ENCODE measurements at regions not wholly inside any gene's neighbourhood (a gene's known extent, or its start where the extent isn't known, plus 50 kb on each side); places are given as distances from the start of the nearest gene placed in this dataset.

DNA sequence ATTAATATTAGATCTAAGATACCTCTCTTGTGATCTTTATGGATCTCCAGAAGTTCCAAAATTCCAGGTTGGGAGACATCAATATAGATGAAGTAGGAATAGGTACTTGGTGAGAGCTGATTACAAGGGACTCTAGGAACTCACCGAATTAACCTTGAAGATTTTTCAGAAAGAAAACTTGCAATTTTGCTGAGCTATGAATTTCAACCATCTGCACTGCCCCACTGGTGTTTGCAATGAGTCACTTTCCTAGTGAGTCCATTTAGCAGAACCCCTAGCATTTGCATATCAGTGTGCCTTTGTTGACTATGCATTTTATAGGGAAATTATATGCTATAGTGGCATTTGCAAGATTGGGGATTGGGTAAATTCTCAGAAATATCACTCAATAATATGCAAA is 122.0 kb downstream of the CTNND1 start:
- Histone ChIP-seq H3K4me3 (ENCODE audit: low read depth, low read length) (no peak overlapping the region), H3K4me1 (ENCODE audit: control insufficient read depth, insufficient read depth, low read length) (no peaks in the 10 kb centered on the region), H3K36me3 (ENCODE audit: control insufficient read depth in 2 of 2, insufficient read depth in 1 of 2, low read length in 2 of 2) (no peaks in the 10 kb centered on the region), H3K9me3 (ENCODE audit: control insufficient read depth, insufficient read depth, low read depth, low read length) (no peaks in the 10 kb centered on the region), H3K27ac (ENCODE audit: extremely low read depth, low read depth, low read length) (no peak overlapping the region)
- TF ChIP-seq WT1 (tag by site-specific recombination; IDR thresholded peaks at IDR 0.05) (no peak), ZNF423 (tag by site-specific recombination; IDR thresholded peaks at IDR 0.05) (no peak), OVOL3 (tag by site-specific recombination; IDR thresholded peaks at IDR 0.05) (no peak)
- ChIA-PET POLR2A (interaction anchor here (0.6 kb wide), 1 partner anchor 39 kb away, joined by 4 read pairs; no protein-coding TSS in a partner anchor), CTCF (interaction anchor here (0.7 kb wide), 1 partner anchor 642 kb away, joined by 3 read pairs; no protein-coding TSS in a partner anchor)

DNA sequence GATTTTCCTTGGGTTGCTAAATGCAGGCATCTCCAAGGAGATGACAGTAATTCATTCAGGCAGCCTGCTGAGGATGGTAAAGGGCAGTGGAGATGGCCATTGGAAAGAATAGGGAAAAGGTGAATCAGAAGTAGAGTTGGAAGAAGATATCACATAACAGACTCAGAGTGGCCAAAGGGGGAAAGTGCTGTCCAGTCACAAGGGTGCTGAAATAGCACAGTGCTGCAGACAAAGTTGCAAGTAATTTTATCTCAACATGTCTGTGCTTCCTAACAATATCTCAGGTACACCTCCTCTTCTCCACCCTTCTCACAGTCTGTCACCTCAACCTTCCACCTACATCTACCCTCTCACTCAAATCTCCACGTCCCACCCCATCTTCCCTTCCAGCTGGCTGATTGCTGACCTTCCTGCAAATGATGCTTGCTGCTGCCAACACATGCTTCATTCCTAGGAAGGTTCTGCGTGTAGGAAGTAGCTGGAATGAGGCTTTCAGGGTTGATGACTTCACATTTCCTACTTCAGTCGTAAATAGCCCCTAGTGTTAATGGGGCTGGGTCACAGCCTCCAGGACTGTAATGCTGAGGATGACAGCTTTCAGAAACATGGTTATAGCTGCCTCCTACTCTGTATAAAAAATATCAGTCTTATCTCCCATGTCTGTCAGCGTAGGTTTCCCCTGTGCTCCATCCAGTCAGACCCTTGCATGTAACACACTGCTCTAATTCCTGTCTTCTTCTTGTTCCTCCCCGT is 123.9 kb downstream of the CTNND1 start:
- CTCF ChIA-PET, result no interaction called here
- H3K36me3 ChIP-seq (ENCODE audit: control insufficient read depth in 2 of 2, insufficient read depth in 1 of 2, low read length in 2 of 2), result no peaks in the 10 kb centered on the region
- no peak overlapping the region for H3K4me3 ChIP-seq (ENCODE audit: low read depth, low read length)
- no peaks in the 10 kb centered on the region for H3K4me1 ChIP-seq (ENCODE audit: control insufficient read depth, insufficient read depth, low read length)
- no peak overlapping the region for H3K27ac ChIP-seq (ENCODE audit: extremely low read depth, low read depth, low read length)
- TF ChIP-seq EGR2 (tag by site-specific recombination; IDR thresholded peaks at IDR 0.05; ENCODE audit: low read depth) (peak; percentile 49; the same call in 1 of the 2 replicates), SCRT1 (tag by site-specific recombination; IDR thresholded peaks at IDR 0.05; ENCODE audit: borderline replicate concordance) (no peak)
- TF ChIP-seq, protein P1, sequence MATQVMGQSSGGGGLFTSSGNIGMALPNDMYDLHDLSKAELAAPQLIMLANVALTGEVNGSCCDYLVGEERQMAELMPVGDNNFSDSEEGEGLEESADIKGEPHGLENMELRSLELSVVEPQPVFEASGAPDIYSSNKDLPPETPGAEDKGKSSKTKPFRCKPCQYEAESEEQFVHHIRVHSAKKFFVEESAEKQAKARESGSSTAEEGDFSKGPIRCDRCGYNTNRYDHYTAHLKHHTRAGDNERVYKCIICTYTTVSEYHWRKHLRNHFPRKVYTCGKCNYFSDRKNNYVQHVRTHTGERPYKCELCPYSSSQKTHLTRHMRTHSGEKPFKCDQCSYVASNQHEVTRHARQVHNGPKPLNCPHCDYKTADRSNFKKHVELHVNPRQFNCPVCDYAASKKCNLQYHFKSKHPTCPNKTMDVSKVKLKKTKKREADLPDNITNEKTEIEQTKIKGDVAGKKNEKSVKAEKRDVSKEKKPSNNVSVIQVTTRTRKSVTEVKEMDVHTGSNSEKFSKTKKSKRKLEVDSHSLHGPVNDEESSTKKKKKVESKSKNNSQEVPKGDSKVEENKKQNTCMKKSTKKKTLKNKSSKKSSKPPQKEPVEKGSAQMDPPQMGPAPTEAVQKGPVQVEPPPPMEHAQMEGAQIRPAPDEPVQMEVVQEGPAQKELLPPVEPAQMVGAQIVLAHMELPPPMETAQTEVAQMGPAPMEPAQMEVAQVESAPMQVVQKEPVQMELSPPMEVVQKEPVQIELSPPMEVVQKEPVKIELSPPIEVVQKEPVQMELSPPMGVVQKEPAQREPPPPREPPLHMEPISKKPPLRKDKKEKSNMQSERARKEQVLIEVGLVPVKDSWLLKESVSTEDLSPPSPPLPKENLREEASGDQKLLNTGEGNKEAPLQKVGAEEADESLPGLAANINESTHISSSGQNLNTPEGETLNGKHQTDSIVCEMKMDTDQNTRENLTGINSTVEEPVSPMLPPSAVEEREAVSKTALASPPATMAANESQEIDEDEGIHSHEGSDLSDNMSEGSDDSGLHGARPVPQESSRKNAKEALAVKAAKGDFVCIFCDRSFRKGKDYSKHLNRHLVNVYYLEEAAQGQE (tag by site-specific recombination; IDR thresholded peaks at IDR 0.05), result peak; percentile 97
- POLR2A ChIA-PET, result no interaction called here
- no peaks in the 10 kb centered on the region for H3K9me3 ChIP-seq (ENCODE audit: control insufficient read depth, insufficient read depth, low read depth, low read length)

DNA sequence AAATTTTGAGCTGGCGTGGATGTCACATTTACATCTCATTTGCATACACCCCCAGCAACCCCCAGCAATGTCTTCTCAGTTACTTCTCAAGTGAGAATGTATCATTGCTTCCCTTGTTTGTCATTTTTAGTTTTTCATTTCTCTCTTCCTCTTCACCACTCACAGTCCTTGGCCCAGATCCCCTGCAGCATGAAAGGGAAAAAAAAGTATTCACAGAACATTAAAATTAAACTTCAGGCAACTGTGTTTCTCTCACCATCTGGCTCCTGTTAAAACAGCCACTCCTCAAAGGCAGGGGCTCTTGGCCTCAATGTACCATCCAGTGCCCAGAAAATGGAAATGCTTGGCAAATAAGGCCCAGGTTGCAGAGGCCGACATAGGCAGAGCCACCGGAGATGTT is 126.8 kb downstream of the CTNND1 start:
- ChIA-PET POLR2A (no interaction called here), CTCF (no interaction called here)
- no peaks in the 10 kb centered on the region for H3K4me1 ChIP-seq (ENCODE audit: control insufficient read depth, insufficient read depth, low read length)
- no peaks in the 10 kb centered on the region for H3K36me3 ChIP-seq (ENCODE audit: control insufficient read depth in 2 of 2, insufficient read depth in 1 of 2, low read length in 2 of 2)
- TF ChIP-seq, protein P2, sequence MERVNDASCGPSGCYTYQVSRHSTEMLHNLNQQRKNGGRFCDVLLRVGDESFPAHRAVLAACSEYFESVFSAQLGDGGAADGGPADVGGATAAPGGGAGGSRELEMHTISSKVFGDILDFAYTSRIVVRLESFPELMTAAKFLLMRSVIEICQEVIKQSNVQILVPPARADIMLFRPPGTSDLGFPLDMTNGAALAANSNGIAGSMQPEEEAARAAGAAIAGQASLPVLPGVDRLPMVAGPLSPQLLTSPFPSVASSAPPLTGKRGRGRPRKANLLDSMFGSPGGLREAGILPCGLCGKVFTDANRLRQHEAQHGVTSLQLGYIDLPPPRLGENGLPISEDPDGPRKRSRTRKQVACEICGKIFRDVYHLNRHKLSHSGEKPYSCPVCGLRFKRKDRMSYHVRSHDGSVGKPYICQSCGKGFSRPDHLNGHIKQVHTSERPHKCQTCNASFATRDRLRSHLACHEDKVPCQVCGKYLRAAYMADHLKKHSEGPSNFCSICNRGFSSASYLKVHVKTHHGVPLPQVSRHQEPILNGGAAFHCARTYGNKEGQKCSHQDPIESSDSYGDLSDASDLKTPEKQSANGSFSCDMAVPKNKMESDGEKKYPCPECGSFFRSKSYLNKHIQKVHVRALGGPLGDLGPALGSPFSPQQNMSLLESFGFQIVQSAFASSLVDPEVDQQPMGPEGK (tag by site-specific recombination; IDR thresholded peaks at IDR 0.05), result no peak
- TF ChIP-seq ZBTB48 (tag by site-specific recombination; IDR thresholded peaks at IDR 0.05) (no peak), ZFP3 (tag by site-specific recombination; IDR thresholded peaks at IDR 0.05; ENCODE audit: low read depth) (no peak), ZNF138 (tag by site-specific recombination; IDR thresholded peaks at IDR 0.05; ENCODE audit: borderline replicate concordance) (no peak), GLI4 (tag by site-specific recombination; IDR thresholded peaks at IDR 0.05) (no peak), ZBTB17 (tag by site-specific recombination; IDR thresholded peaks at IDR 0.05) (no peak), ZNF341 (tag by site-specific recombination; IDR thresholded peaks at IDR 0.05; ENCODE audit: low read depth) (no peak)
- TF ChIP-seq, protein P3, sequence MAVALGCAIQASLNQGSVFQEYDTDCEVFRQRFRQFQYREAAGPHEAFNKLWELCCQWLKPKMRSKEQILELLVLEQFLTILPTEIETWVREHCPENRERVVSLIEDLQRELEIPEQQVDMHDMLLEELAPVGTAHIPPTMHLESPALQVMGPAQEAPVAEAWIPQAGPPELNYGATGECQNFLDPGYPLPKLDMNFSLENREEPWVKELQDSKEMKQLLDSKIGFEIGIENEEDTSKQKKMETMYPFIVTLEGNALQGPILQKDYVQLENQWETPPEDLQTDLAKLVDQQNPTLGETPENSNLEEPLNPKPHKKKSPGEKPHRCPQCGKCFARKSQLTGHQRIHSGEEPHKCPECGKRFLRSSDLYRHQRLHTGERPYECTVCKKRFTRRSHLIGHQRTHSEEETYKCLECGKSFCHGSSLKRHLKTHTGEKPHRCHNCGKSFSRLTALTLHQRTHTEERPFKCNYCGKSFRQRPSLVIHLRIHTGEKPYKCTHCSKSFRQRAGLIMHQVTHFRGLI (tag by site-specific recombination; IDR thresholded peaks at IDR 0.05), result no peak
- TF ChIP-seq, protein P4, sequence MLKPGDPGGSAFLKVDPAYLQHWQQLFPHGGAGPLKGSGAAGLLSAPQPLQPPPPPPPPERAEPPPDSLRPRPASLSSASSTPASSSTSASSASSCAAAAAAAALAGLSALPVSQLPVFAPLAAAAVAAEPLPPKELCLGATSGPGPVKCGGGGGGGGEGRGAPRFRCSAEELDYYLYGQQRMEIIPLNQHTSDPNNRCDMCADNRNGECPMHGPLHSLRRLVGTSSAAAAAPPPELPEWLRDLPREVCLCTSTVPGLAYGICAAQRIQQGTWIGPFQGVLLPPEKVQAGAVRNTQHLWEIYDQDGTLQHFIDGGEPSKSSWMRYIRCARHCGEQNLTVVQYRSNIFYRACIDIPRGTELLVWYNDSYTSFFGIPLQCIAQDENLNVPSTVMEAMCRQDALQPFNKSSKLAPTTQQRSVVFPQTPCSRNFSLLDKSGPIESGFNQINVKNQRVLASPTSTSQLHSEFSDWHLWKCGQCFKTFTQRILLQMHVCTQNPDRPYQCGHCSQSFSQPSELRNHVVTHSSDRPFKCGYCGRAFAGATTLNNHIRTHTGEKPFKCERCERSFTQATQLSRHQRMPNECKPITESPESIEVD (tag by site-specific recombination; IDR thresholded peaks at IDR 0.05), result no peak
- TF ChIP-seq, protein P5, sequence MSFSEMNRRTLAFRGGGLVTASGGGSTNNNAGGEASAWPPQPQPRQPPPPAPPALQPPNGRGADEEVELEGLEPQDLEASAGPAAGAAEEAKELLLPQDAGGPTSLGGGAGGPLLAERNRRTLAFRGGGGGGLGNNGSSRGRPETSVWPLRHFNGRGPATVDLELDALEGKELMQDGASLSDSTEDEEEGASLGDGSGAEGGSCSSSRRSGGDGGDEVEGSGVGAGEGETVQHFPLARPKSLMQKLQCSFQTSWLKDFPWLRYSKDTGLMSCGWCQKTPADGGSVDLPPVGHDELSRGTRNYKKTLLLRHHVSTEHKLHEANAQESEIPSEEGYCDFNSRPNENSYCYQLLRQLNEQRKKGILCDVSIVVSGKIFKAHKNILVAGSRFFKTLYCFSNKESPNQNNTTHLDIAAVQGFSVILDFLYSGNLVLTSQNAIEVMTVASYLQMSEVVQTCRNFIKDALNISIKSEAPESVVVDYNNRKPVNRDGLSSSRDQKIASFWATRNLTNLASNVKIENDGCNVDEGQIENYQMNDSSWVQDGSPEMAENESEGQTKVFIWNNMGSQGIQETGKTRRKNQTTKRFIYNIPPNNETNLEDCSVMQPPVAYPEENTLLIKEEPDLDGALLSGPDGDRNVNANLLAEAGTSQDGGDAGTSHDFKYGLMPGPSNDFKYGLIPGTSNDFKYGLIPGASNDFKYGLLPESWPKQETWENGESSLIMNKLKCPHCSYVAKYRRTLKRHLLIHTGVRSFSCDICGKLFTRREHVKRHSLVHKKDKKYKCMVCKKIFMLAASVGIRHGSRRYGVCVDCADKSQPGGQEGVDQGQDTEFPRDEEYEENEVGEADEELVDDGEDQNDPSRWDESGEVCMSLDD (tag by site-specific recombination; IDR thresholded peaks at IDR 0.05), result no peak
- no peaks in the 10 kb centered on the region for H3K9me3 ChIP-seq (ENCODE audit: control insufficient read depth, insufficient read depth, low read depth, low read length)
- no peak overlapping the region for H3K4me3 ChIP-seq (ENCODE audit: low read depth, low read length)
- no peak overlapping the region for H3K27ac ChIP-seq (ENCODE audit: extremely low read depth, low read depth, low read length)
